PC-9 (cell line): ENCODE measurements at regions not wholly inside any gene's neighbourhood (a gene's known extent, or its start where the extent isn't known, plus 50 kb on each side); places are given as distances from the start of the nearest gene placed in this dataset.
A peak's percentile ranks its signal among the peaks of the same experiment; 100 is the strongest.

ENCODE experiments used
- BruUV-seq: library from RNA; stranded (reverse); fragments of 400-500 nt; replicated peaks from 2 replicates; lab custom pipeline; 2021; lab: Mats Ljungman, UMichigan
- CTCF ChIA-PET: fragments of 300-600 bp; sonication (Branson Sonifier 250); formaldehyde crosslinking; loops from one replicate; lab custom pipeline; 2022; ENCODE audit warnings: antibody characterized with exemption; lab: Charles Lee
- POLR2A ChIA-PET: fragments of 300-600 bp; sonication (Branson Sonifier 250); formaldehyde crosslinking; loops from one replicate; lab custom pipeline; 2022; ENCODE audit warnings: antibody characterized with exemption; ENCODE audit not compliant: unreplicated experiment; lab: Charles Lee
- DNase-seq, 2 experiments: peaks; one replicate each; pipeline versions ENCODE4 v3.0.0 to v3.0.0-alpha.2; 2015 to 2022; ENCODE audit warnings: mixed read lengths in 1 of 2
- H2AFZ ChIP-seq: fragments of 200-600 bp; sonication (generic); 2 replicates; pipeline ENCODE4 v1.8.1; 2017; ENCODE audit warnings: antibody characterized with exemption
- H3F3A ChIP-seq: fragments of 200-600 bp; sonication (generic); 2 replicates; pipeline ENCODE4 v1.8.1; 2017; ENCODE audit warnings: antibody characterized with exemption, mild to moderate bottlenecking, low read depth; ENCODE audit not compliant: insufficient read depth
- H3K27ac ChIP-seq: fragments of 200-600 bp; sonication (generic); 2 replicates; pipeline ENCODE4 v1.6.1; 2016; ENCODE audit warnings: mixed run types
- H3K27me3 ChIP-seq: fragments of 200-600 bp; sonication (generic); 2 replicates; pipeline ENCODE4 v1.6.1; 2016; ENCODE audit warnings: low read depth, mixed run types; ENCODE audit not compliant: insufficient read depth
- H3K36me3 ChIP-seq: fragments of 200-600 bp; sonication (generic); 2 replicates; pipeline ENCODE4 v1.6.1; 2016; ENCODE audit warnings: low read depth, mixed run types
- H3K4me1 ChIP-seq: fragments of 200-600 bp; sonication (generic); replicated peaks from 2 replicates; pipeline ENCODE4 v1.6.1; 2016; ENCODE audit warnings: mixed run types; ENCODE audit not compliant: insufficient read depth
- H3K4me2 ChIP-seq: fragments of 200-600 bp; sonication (generic); 2 replicates; pipeline ENCODE4 v1.6.1; 2017; ENCODE audit warnings: mixed run types
- H3K4me3 ChIP-seq: fragments of 200-600 bp; sonication (generic); 2 replicates; pipeline ENCODE4 v1.6.1; 2016; ENCODE audit warnings: mixed run types
- H3K79me2 ChIP-seq: fragments of 200-600 bp; sonication (generic); 2 replicates; pipeline ENCODE4 v1.6.1; 2017; ENCODE audit warnings: low read depth, mixed run types
- H3K9me2 ChIP-seq: fragments of 200-600 bp; sonication (generic); 2 replicates; pipeline ENCODE4 v1.8.1; 2017; ENCODE audit warnings: mild to moderate bottlenecking; ENCODE audit not compliant: insufficient read depth
- H3K9me3 ChIP-seq: fragments of 200-600 bp; sonication (generic); 2 replicates; pipeline ENCODE4 v1.8.1; 2016; ENCODE audit warnings: low read depth; ENCODE audit not compliant: insufficient read depth
- H4K20me1 ChIP-seq: fragments of 200-600 bp; sonication (generic); 2 replicates; pipeline ENCODE4 v1.8.1; 2017; ENCODE audit not compliant: insufficient read depth
- CTCF ChIP-seq: fragments of 200-600 bp; sonication (generic); conservative IDR thresholded peaks from 2 replicates; pipeline ENCODE4 v1.6.1; 2017; ENCODE audit warnings: mixed run types, antibody characterized with exemption, mild to moderate bottlenecking, moderate library complexity
- EZH2 ChIP-seq: fragments of 200-600 bp; sonication (generic); IDR thresholded peaks from 2 replicates; pipeline ENCODE4 v1.8.0; 2017; ENCODE audit warnings: antibody characterized with exemption, low read depth
- intact Hi-C: fragments of 100-400 bp; cut with micrococcal nuclease; formaldehyde crosslinking; loops from one replicate; pipeline ENCODE4 v1.10.0; 2022; ENCODE audit not compliant: unreplicated experiment

- no peak overlapping the region for H2AFZ ChIP-seq
- no peaks in the 10 kb centered on the region for H3K79me2 ChIP-seq
- H3K9me3 ChIP-seq: no peaks in the 10 kb centered on the region
- no peak overlapping the region for H3K27ac ChIP-seq
- DNase-seq: no peak
- H3K9me2 ChIP-seq: no peaks in the 10 kb centered on the region
- no peaks in the 10 kb centered on the region for H3F3A ChIP-seq
- H4K20me1 ChIP-seq: no peaks in the 10 kb centered on the region
- no peak overlapping the region for H3K4me2 ChIP-seq
- TF ChIP-seq CTCF: no peak
- TF ChIP-seq EZH2: no peak
- intact Hi-C loops: loop anchor here (5.0 to 10.0 kb wide), 2 partner anchors 82 to 170 kb away; no protein-coding TSS in a partner anchor
- H3K36me3 ChIP-seq: no peaks in the 10 kb centered on the region
- POLR2A ChIA-PET: no interaction called here
- CTCF ChIA-PET: no interaction called here
- no peaks in the 10 kb centered on the region for H3K27me3 ChIP-seq
- no peaks in the 10 kb centered on the region for H3K4me1 ChIP-seq
- H3K4me3 ChIP-seq: no peak overlapping the region
- no TSS peak for BruUV-seq
Observed at GRCh38 chr21:35942211-35943144, 117.8 kb downstream of the SETD4 start.

- H3K27me3 ChIP-seq: no peaks in the 10 kb centered on the region
Observed at GRCh38 chr21:35940074-35940927, 120.0 kb downstream of the SETD4 start.

More at GRCh38 chr21:35940074-35940927, 120.0 kb downstream of the SETD4 start:
- Histone ChIP-seq H3K4me2 (peak overlapping the region; percentile 33; the same call in 1 of the 2 replicates), H2AFZ (no peak overlapping the region), H3K36me3 (no peaks in the 10 kb centered on the region), H3K4me3 (no peak overlapping the region), H3K9me3 (no peaks in the 10 kb centered on the region), H3K4me1 (no peaks in the 10 kb centered on the region), H3K79me2 (no peaks in the 10 kb centered on the region), H3K27ac (no peak overlapping the region), H3K9me2 (no peaks in the 10 kb centered on the region), H3F3A (no peaks in the 10 kb centered on the region), H4K20me1 (no peaks in the 10 kb centered on the region)
- ChIA-PET POLR2A (no interaction called here), CTCF (interaction anchor here (0.8 to 0.9 kb wide), 2 partner anchors 100 to 1248 kb away, joined by 3 read pairs; no protein-coding TSS in a partner anchor)
- no peak for TF ChIP-seq EZH2
- peak; percentile 63 for TF ChIP-seq CTCF
- peak in 1 of 2 experiments; percentile 25 for DNase-seq
- no TSS peak for BruUV-seq
- intact Hi-C loops: loop anchor here (1.0 to 10.0 kb wide), 4 partner anchors 84 to 1195 kb away; no protein-coding TSS in a partner anchor
